K562 (cell line): ENCODE measurements at regions not wholly inside any gene's neighbourhood (a gene's known extent, or its start where the extent isn't known, plus 50 kb on each side); places are given as distances from the start of the nearest gene placed in this dataset.

ENCODE experiments used
- ATAC-seq: fragments of 200-7000 bp; cut with Tn5 transposase; 3 replicates; pipeline ENCODE4 v1.9.1; 2020; ENCODE audit warnings: moderate library complexity
- BruUV-seq: library from RNA; stranded (reverse); fragments of 400-500 nt; replicated peaks from 2 replicates; lab custom pipeline; 2021; lab: Mats Ljungman, UMichigan
- CTCF ChIA-PET: fragments of 300-600 bp; formaldehyde crosslinking; extraction: SDS; loops from one replicate; lab custom pipeline; 2021; ENCODE audit warnings: low intra/inter-chr PET ratio; lab: Yijun Ruan, JAX
- POLR2A ChIA-PET: fragments of 300-600, 350-650 bp; sonication (Branson Sonifier 250); formaldehyde crosslinking; extraction: SDS; loops from one replicate; lab custom pipeline; 2021; ENCODE audit warnings: antibody characterized with exemption, inconsistent platforms; lab: Yijun Ruan, JAX
- DNase-seq, 4 experiments: peaks; one replicate each; pipeline versions ENCODE4 v3.0.0 to v3.0.0-alpha.2; 2011 to 2018; ENCODE audit warnings: low spot score in 3 of 4, mixed read lengths in 3 of 4; ENCODE audit errors: extremely low read depth in 1 of 4
- FAIRE-seq: peaks from 2 replicates; lab custom pipeline; 2011; peaks lifted over from hg19 to GRCh38; lab: Jason Lieb, UNC
- H2AFZ ChIP-seq: 2 replicates; pipeline ENCODE4 v1.6.0; 2011; ENCODE audit warnings: low read depth, low read length, control low read depth, inconsistent platforms
- H3K27ac ChIP-seq: fragments of 200-600 bp; 3 replicates; pipeline ENCODE4 v1.8.0; 2011; ENCODE audit warnings: low read depth, mild to moderate bottlenecking, control low read depth, inconsistent platforms, low read length, moderate library complexity, mixed read lengths; ENCODE audit errors: extremely low read depth
- H3K27me3 ChIP-seq, 2 experiments: fragments of 300-600 bp in 1 of 2; 2 replicates in 1 of 2; 3 replicates in 1 of 2; pipeline versions ENCODE4 v1.6.0 to v1.8.0; 2011; ENCODE audit warnings: inconsistent platforms in 2 of 2, low read length in 2 of 2, mild to moderate bottlenecking in 1 of 2, mixed read lengths in 1 of 2, moderate library complexity in 1 of 2; ENCODE audit not compliant: control insufficient read depth in 2 of 2, insufficient read depth in 2 of 2
- H3K36me3 ChIP-seq: fragments of 300-600 bp; 3 replicates; pipeline ENCODE4 v1.8.0; 2011; ENCODE audit warnings: mild to moderate bottlenecking, low read length, inconsistent platforms; ENCODE audit not compliant: control insufficient read depth, insufficient read depth
- H3K4me1 ChIP-seq, 2 experiments: fragments of 200-600 bp in 1 of 2; replicated peaks in 1 of 2; 2 replicates in 1 of 2; 3 replicates in 1 of 2; pipeline versions ENCODE4 v1.5.1 to v1.8.0; 2011; ENCODE audit warnings: inconsistent platforms in 2 of 2, low read length in 2 of 2, mild to moderate bottlenecking in 1 of 2, mixed read lengths in 1 of 2, moderate library complexity in 1 of 2; ENCODE audit not compliant: control insufficient read depth in 2 of 2, insufficient read depth in 2 of 2
- H3K4me2 ChIP-seq: 2 replicates; pipeline ENCODE4 v1.6.1; 2011; ENCODE audit warnings: low read length, control low read depth, inconsistent platforms, mixed read lengths; ENCODE audit not compliant: insufficient read depth
- H3K4me3 ChIP-seq: fragments of 200-600 bp; sonication (generic), shearing (Covaris generic); 2 replicates; pipeline ENCODE4 v1.5.1; 2016; ENCODE audit warnings: control low read depth, inconsistent platforms
- H3K79me2 ChIP-seq: fragments of 200-600 bp; 3 replicates; pipeline ENCODE4 v1.8.0; 2011; ENCODE audit warnings: low read length, inconsistent platforms; ENCODE audit not compliant: control insufficient read depth, insufficient read depth
- H3K9ac ChIP-seq, 2 experiments: 2 replicates each; pipeline versions ENCODE4 v1.6.0 to v1.6.1; 2011; ENCODE audit warnings: low read depth in 2 of 2, low read length in 2 of 2, control low read depth in 1 of 2, inconsistent platforms in 1 of 2, mild to moderate bottlenecking in 1 of 2, mixed read lengths in 1 of 2; ENCODE audit not compliant: insufficient read depth in 1 of 2
- H3K9me1 ChIP-seq: one replicate; pipeline ENCODE4 v1.6.0; 2011; ENCODE audit warnings: inconsistent platforms, mild to moderate bottlenecking, low read length, moderate library complexity; ENCODE audit not compliant: control insufficient read depth, insufficient read depth
- H3K9me3 ChIP-seq: replicated peaks from 2 replicates; pipeline ENCODE4 v1.5.1; 2011; ENCODE audit warnings: low read depth, low read length, inconsistent platforms; ENCODE audit not compliant: control insufficient read depth, insufficient read depth
- H4K20me1 ChIP-seq: replicated peaks from 2 replicates; pipeline ENCODE4 v1.6.1; 2011; ENCODE audit warnings: low read length, inconsistent platforms, mixed read lengths; ENCODE audit not compliant: control insufficient read depth, insufficient read depth
- HDAC8 ChIP-seq: fragments of 450-650 bp; IDR thresholded peaks from 2 replicates; pipeline ENCODE4 v1.6.1; 2016; ENCODE audit warnings: mild to moderate bottlenecking, missing genetic modification characterization, moderate library complexity, missing compliant biosample characterization
- HNRNPL ChIP-seq: fragments of 200-400 bp; formaldehyde crosslinking; IDR thresholded peaks from 2 replicates; pipeline ENCODE4 v1.6.1; 2017; ENCODE audit warnings: low read depth, mild to moderate bottlenecking, low read length
- NCOA2 ChIP-seq, 2 experiments: fragments of 450-650 bp; IDR thresholded peaks; 2 replicates each; pipeline ENCODE4 v1.6.1; 2018; ENCODE audit warnings: mild to moderate bottlenecking in 2 of 2, moderate library complexity in 1 of 2; ENCODE audit not compliant: partially characterized antibody in 2 of 2
- POLR2B ChIP-seq: fragments of 450-650 bp; IDR thresholded peaks from 2 replicates; pipeline ENCODE4 v1.6.1; 2018; ENCODE audit warnings: low read depth; ENCODE audit not compliant: partially characterized antibody
- RAD51 ChIP-seq: fragments of 450-650 bp; IDR thresholded peaks from 2 replicates; pipeline ENCODE4 v1.7.1; 2016; ENCODE audit warnings: low read depth, mild to moderate bottlenecking, borderline replicate concordance
- RBM25 ChIP-seq: fragments of 200-400 bp; formaldehyde crosslinking; IDR thresholded peaks from 2 replicates; pipeline ENCODE4 v1.6.1; 2018; ENCODE audit warnings: low read length, low read depth, moderate library complexity; ENCODE audit not compliant: severe bottlenecking
- RUNX1 ChIP-seq: sonication (generic); IDR thresholded peaks from 2 replicates; pipeline ENCODE4 v1.6.1; 2016; ENCODE audit warnings: antibody characterized with exemption, low read depth
- SMAD1 ChIP-seq: fragments of 150-350 bp; IDR thresholded peaks from 2 replicates; pipeline ENCODE4 v1.6.1; 2014; ENCODE audit warnings: low read length, low read depth; ENCODE audit not compliant: partially characterized antibody
- SMAD3 ChIP-seq: fragments of 450-650 bp; formaldehyde crosslinking; conservative IDR thresholded peaks from 2 replicates; pipeline ENCODE4 v1.4.0; 2020; ENCODE audit warnings: mild to moderate bottlenecking
- U2AF2 ChIP-seq: fragments of 200-400 bp; formaldehyde crosslinking; optimal IDR thresholded peaks from 2 replicates; pipeline ENCODE3; 2017; ENCODE audit warnings: low read depth, mild to moderate bottlenecking, low read length
- ZBTB17 ChIP-seq: fragments of 450-650 bp; formaldehyde crosslinking; IDR thresholded peaks from 2 replicates; pipeline ENCODE4 v1.4.0; 2020; ENCODE audit warnings: mild to moderate bottlenecking
- ZFP36 ChIP-seq: fragments of 150-350 bp; IDR thresholded peaks from 2 replicates; pipeline ENCODE4 v1.6.1; 2018; ENCODE audit warnings: low read length, low read depth; ENCODE audit not compliant: partially characterized antibody
- ZNF316 ChIP-seq: fragments of 450-650 bp; IDR thresholded peaks from 2 replicates; pipeline ENCODE4 v1.6.1; 2016
- WGBS: fragments of 100-300 bp; shearing (Covaris generic); methylation state at CpG from one replicate; pipeline ENCODE4 v1.1.6; 2016; ENCODE audit warnings: low coverage, mixed read lengths; ENCODE audit not compliant: insufficient coverage; ENCODE audit errors: missing lambda C conversion rate; 5-methylcytosine and 5-hydroxymethylcytosine counted together
- in situ Hi-C: fragments of 300-500 bp; cut with MboI; formaldehyde crosslinking; loops from 4 replicates; pipeline ENCODE4 v1.15.0; 2018; ENCODE audit warnings: inconsistent platforms, mixed read lengths
- intact Hi-C: fragments of 100-400 bp; cut with micrococcal nuclease; formaldehyde crosslinking; loops from 2 replicates; pipeline ENCODE4 v1.14.2; 2022
- TF ChIP-seq, protein P1 (sequence below), 2 experiments: fragments of 450-650 bp; IDR thresholded peaks; 2 replicates each; pipeline ENCODE4 v1.6.1; 2018; ENCODE audit warnings: mild to moderate bottlenecking in 2 of 2, low read depth in 1 of 2; ENCODE audit not compliant: partially characterized antibody in 2 of 2
- TF ChIP-seq, protein P2 (sequence below): fragments of 250-450 bp; sonication (Bioruptor Pico); IDR thresholded peaks from 2 replicates; pipeline ENCODE4 v1.5.0; 2020; ENCODE audit warnings: mild to moderate bottlenecking, borderline replicate concordance
- TF ChIP-seq, protein P3 (sequence below): fragments of 450-650 bp; IDR thresholded peaks from 2 replicates; pipeline ENCODE4 v1.6.1; 2016; ENCODE audit warnings: low read depth, mild to moderate bottlenecking, moderate library complexity
- TF ChIP-seq, protein P4 (sequence below): IDR thresholded peaks from 2 replicates; pipeline ENCODE4 v1.6.1; 2011; ENCODE audit not compliant: insufficient read length; ENCODE audit errors: extremely low read depth

DNA sequence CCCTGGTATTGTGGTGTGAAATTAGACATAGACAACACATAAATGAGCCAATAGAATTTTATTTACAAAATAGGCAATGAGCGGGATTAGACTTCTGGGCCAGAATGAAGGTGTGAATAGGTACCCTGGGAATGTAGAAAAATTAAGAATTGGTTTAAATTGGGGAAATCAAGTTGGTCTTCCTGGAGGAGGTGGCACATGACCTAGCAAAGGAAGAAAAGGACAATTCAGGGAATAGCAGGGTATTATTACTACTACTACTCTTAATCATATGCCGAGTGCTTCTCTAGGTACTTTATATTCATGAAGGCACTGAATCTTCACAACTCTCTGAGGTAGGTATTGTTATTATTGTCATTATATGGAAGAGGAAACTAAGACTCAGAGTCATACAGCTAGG, 202.1 kb downstream of the LHFPL1 start:
- Histone ChIP-seq H3K4me1 (no peaks in the 10 kb centered on the region), H2AFZ (no peak overlapping the region), H3K9ac (no peak overlapping the region), H3K4me2 (no peak overlapping the region), H3K4me3 (no peak overlapping the region), H3K9me3 (no peaks in the 10 kb centered on the region), H3K79me2 (no peaks in the 10 kb centered on the region), H3K27me3 (no peaks in the 10 kb centered on the region), H4K20me1 (no peaks in the 10 kb centered on the region), H3K36me3 (no peaks in the 10 kb centered on the region), H3K9me1 (no peaks in the 10 kb centered on the region), H3K27ac (no peak overlapping the region)
- 0% methylated on average over 2 of the region's 2 CpGs for WGBS
- ATAC-seq (no peak), DNase-seq (no peak), FAIRE-seq (no peak)
- no TSS peak for BruUV-seq
- intact Hi-C loops, result no loop called here
- POLR2A ChIA-PET, result no interaction called here
- TF ChIP-seq, protein P1, sequence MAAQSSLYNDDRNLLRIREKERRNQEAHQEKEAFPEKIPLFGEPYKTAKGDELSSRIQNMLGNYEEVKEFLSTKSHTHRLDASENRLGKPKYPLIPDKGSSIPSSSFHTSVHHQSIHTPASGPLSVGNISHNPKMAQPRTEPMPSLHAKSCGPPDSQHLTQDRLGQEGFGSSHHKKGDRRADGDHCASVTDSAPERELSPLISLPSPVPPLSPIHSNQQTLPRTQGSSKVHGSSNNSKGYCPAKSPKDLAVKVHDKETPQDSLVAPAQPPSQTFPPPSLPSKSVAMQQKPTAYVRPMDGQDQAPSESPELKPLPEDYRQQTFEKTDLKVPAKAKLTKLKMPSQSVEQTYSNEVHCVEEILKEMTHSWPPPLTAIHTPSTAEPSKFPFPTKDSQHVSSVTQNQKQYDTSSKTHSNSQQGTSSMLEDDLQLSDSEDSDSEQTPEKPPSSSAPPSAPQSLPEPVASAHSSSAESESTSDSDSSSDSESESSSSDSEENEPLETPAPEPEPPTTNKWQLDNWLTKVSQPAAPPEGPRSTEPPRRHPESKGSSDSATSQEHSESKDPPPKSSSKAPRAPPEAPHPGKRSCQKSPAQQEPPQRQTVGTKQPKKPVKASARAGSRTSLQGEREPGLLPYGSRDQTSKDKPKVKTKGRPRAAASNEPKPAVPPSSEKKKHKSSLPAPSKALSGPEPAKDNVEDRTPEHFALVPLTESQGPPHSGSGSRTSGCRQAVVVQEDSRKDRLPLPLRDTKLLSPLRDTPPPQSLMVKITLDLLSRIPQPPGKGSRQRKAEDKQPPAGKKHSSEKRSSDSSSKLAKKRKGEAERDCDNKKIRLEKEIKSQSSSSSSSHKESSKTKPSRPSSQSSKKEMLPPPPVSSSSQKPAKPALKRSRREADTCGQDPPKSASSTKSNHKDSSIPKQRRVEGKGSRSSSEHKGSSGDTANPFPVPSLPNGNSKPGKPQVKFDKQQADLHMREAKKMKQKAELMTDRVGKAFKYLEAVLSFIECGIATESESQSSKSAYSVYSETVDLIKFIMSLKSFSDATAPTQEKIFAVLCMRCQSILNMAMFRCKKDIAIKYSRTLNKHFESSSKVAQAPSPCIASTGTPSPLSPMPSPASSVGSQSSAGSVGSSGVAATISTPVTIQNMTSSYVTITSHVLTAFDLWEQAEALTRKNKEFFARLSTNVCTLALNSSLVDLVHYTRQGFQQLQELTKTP (IDR thresholded peaks at IDR 0.05; ENCODE audit: low read depth in 1 of 2, partially characterized antibody in 2 of 2), result no peak
- TF ChIP-seq ZNF316, result no peak
- no peak for TF ChIP-seq HDAC8 (tag)
- no peak for TF ChIP-seq NCOA2 (IDR thresholded peaks at IDR 0.05; ENCODE audit: partially characterized antibody in 2 of 2)
- TF ChIP-seq HNRNPL, result no peak
- no peak for TF ChIP-seq RUNX1
- no peak for TF ChIP-seq POLR2B
- TF ChIP-seq SMAD3, result no peak
- TF ChIP-seq, protein P2, sequence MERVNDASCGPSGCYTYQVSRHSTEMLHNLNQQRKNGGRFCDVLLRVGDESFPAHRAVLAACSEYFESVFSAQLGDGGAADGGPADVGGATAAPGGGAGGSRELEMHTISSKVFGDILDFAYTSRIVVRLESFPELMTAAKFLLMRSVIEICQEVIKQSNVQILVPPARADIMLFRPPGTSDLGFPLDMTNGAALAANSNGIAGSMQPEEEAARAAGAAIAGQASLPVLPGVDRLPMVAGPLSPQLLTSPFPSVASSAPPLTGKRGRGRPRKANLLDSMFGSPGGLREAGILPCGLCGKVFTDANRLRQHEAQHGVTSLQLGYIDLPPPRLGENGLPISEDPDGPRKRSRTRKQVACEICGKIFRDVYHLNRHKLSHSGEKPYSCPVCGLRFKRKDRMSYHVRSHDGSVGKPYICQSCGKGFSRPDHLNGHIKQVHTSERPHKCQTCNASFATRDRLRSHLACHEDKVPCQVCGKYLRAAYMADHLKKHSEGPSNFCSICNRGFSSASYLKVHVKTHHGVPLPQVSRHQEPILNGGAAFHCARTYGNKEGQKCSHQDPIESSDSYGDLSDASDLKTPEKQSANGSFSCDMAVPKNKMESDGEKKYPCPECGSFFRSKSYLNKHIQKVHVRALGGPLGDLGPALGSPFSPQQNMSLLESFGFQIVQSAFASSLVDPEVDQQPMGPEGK, result no peak
- peak; percentile 52 for TF ChIP-seq RBM25
- TF ChIP-seq ZBTB17 (CRISPR knock-in tag), result no peak
- peak; percentile 68 for TF ChIP-seq ZFP36
- TF ChIP-seq, protein P3, sequence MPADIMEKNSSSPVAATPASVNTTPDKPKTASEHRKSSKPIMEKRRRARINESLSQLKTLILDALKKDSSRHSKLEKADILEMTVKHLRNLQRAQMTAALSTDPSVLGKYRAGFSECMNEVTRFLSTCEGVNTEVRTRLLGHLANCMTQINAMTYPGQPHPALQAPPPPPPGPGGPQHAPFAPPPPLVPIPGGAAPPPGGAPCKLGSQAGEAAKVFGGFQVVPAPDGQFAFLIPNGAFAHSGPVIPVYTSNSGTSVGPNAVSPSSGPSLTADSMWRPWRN, result no peak
- no peak for TF ChIP-seq U2AF2
- no peak for TF ChIP-seq SMAD1
- no peak for TF ChIP-seq RAD51
- TF ChIP-seq, protein P4, sequence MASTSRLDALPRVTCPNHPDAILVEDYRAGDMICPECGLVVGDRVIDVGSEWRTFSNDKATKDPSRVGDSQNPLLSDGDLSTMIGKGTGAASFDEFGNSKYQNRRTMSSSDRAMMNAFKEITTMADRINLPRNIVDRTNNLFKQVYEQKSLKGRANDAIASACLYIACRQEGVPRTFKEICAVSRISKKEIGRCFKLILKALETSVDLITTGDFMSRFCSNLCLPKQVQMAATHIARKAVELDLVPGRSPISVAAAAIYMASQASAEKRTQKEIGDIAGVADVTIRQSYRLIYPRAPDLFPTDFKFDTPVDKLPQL, result no peak
- in situ Hi-C loops, result no loop called here
- CTCF ChIA-PET, result no interaction called here
